NCI-H2196 (cell line): ENCODE measurements at regions not wholly inside any gene's neighbourhood (a gene's known extent, or its start where the extent isn't known, plus 50 kb on each side); places are given as distances from the start of the nearest gene placed in this dataset.
A peak's percentile ranks its signal among the peaks of the same experiment; 100 is the strongest.

Source experiments
- DNase-seq: peaks from one replicate; lab custom pipeline; 2025; ENCODE audit not compliant: unreplicated experiment; lab: John Stamatoyannopoulos, UW

GRCh38 chr9:91040371-91041215, 239.0 kb downstream of the SYK start:
- no peak for DNase-seq

GRCh38 chr9:91042024-91042423, 240.4 kb downstream of the SYK start:
- DNase-seq = no peak

- DNase-seq = no peak
Observed at GRCh38 chr9:91042541-91042940, 240.9 kb downstream of the SYK start.

GRCh38 chr9:91043056-91043810, 241.6 kb downstream of the SYK start:
- DNase-seq = no peak

- DNase-seq = no peak
Observed at GRCh38 chr9:91043811-91044175, 242.2 kb downstream of the SYK start.

GRCh38 chr9:91044354-91044753, 242.7 kb downstream of the SYK start:
- no peak for DNase-seq

- DNase-seq = no peak
Observed at GRCh38 chr9:91045041-91045440, 243.4 kb downstream of the SYK start.

GRCh38 chr9:91047529-91047928, 245.9 kb downstream of the SYK start:
- no peak for DNase-seq

GRCh38 chr9:91047993-91048607, 246.5 kb downstream of the SYK start:
- DNase-seq = no peak

GRCh38 chr9:91048749-91049148, 247.1 kb downstream of the SYK start:
- DNase-seq = no peak

- DNase-seq = no peak
Observed at GRCh38 chr9:91053824-91054223, 252.2 kb downstream of the SYK start.

- no peak for DNase-seq
Observed at GRCh38 chr9:91055845-91056244, 254.2 kb downstream of the SYK start.

GRCh38 chr9:91056486-91056885, 254.9 kb downstream of the SYK start:
- no peak for DNase-seq

GRCh38 chr9:91056917-91057316, 255.3 kb downstream of the SYK start:
- no peak for DNase-seq

GRCh38 chr9:91059713-91060112, 258.1 kb downstream of the SYK start:
- no peak for DNase-seq

GRCh38 chr9:91060520-91061343, 259.1 kb downstream of the SYK start:
- peak; percentile 81 for DNase-seq

GRCh38 chr9:91061506-91061905, 259.9 kb downstream of the SYK start:
- no peak for DNase-seq

- DNase-seq = no peak
Observed at GRCh38 chr9:91062281-91062680, 260.7 kb downstream of the SYK start.

- no peak for DNase-seq
Observed at GRCh38 chr9:91063471-91063870, 261.9 kb downstream of the SYK start.

GRCh38 chr9:91065231-91066041, 263.8 kb downstream of the SYK start:
- no peak for DNase-seq
